ENCODE measurements at regions not wholly inside any gene's neighbourhood (a gene's known extent, or its start where the extent isn't known, plus 50 kb on each side); places are given as distances from the start of the nearest gene placed in this dataset.

- DNase-seq (ENCODE audit: low spot score): no peak
These were observed 74.3 kb downstream of the SIPA1L2 start for GRCh38 chr1:232555494-232556210.

- DNase-seq (ENCODE audit: low spot score): no peak
These were observed 75.5 kb downstream of the SIPA1L2 start for GRCh38 chr1:232554409-232554808.

- DNase-seq (ENCODE audit: low spot score): peak; percentile 58
These were observed 76.1 kb downstream of the SIPA1L2 start for GRCh38 chr1:232553809-232554208.

GRCh38 chr1:232553050-232553754, 76.7 kb downstream of the SIPA1L2 start:
- no peak for DNase-seq (ENCODE audit: low spot score)

- no peak for DNase-seq (ENCODE audit: low spot score)
These were observed 78.5 kb downstream of the SIPA1L2 start for GRCh38 chr1:232551386-232551785.

GRCh38 chr1:232550007-232550406, 79.9 kb downstream of the SIPA1L2 start:
- DNase-seq (ENCODE audit: low spot score): no peak

GRCh38 chr1:232548691-232549090, 81.2 kb downstream of the SIPA1L2 start:
- no peak for DNase-seq (ENCODE audit: low spot score)

- no peak for DNase-seq (ENCODE audit: low spot score)
These were observed 81.9 kb downstream of the SIPA1L2 start for GRCh38 chr1:232547938-232548484.

GRCh38 chr1:232542633-232543593, 87.0 kb downstream of the SIPA1L2 start:
- no peak for DNase-seq (ENCODE audit: low spot score)

- no peak for DNase-seq (ENCODE audit: low spot score)
These were observed 91.0 kb downstream of the SIPA1L2 start for GRCh38 chr1:232538943-232539302.

GRCh38 chr1:232538224-232538942, 91.5 kb downstream of the SIPA1L2 start:
- peak; percentile 41 for DNase-seq (ENCODE audit: low spot score)

- no peak for DNase-seq (ENCODE audit: low spot score)
These were observed 95.1 kb downstream of the SIPA1L2 start for GRCh38 chr1:232534552-232535517.

GRCh38 chr1:232533328-232533727, 96.6 kb downstream of the SIPA1L2 start:
- no peak for DNase-seq (ENCODE audit: low spot score)

- no peak for DNase-seq (ENCODE audit: low spot score)
These were observed 97.0 kb downstream of the SIPA1L2 start for GRCh38 chr1:232532901-232533300.

GRCh38 chr1:232531291-232531690, 98.6 kb downstream of the SIPA1L2 start:
- no peak for DNase-seq (ENCODE audit: low spot score)

- no peak for DNase-seq (ENCODE audit: low spot score)
These were observed 100.2 kb downstream of the SIPA1L2 start for GRCh38 chr1:232529747-232530146.

GRCh38 chr1:232528472-232529089, 101.4 kb downstream of the SIPA1L2 start:
- DNase-seq (ENCODE audit: low spot score): no peak

- DNase-seq (ENCODE audit: low spot score): no peak
These were observed 105.9 kb downstream of the SIPA1L2 start for GRCh38 chr1:232524056-232524455.

GRCh38 chr1:232522189-232522588, 107.7 kb downstream of the SIPA1L2 start:
- no peak for DNase-seq (ENCODE audit: low spot score)

GRCh38 chr1:232521660-232522059, 108.3 kb downstream of the SIPA1L2 start:
- no peak for DNase-seq (ENCODE audit: low spot score)
